CD4-positive, alpha-beta T cell treated with Interleukin-1 beta for 1 hour (primary cell): ENCODE measurements at regions not wholly inside any gene's neighbourhood (a gene's known extent, or its start where the extent isn't known, plus 50 kb on each side); places are given as distances from the start of the nearest gene placed in this dataset.

Experiments used
- DNase-seq, 2 donors: peaks; one replicate each; pipeline ENCODE4 v3.0.0-alpha.2; 2020 to 2022

GRCh38 chr15:87805117-87805820 is 451.3 kb downstream of the NTRK3 start:
- DNase-seq = no peak

- DNase-seq = no peak
Measured at GRCh38 chr15:87804451-87804850, 452.1 kb downstream of the NTRK3 start.

- DNase-seq = no peak
Measured at GRCh38 chr15:87799838-87800237, 456.7 kb downstream of the NTRK3 start.

GRCh38 chr15:87799428-87799827 is 457.1 kb downstream of the NTRK3 start:
- DNase-seq = no peak

GRCh38 chr15:87793725-87794124 is 462.8 kb downstream of the NTRK3 start:
- no peak for DNase-seq

GRCh38 chr15:87792250-87793040 is 464.1 kb downstream of the NTRK3 start:
- no peak for DNase-seq

- no peak for DNase-seq
Measured at GRCh38 chr15:87781959-87782625, 474.4 kb downstream of the NTRK3 start.

- DNase-seq = no peak
Measured at GRCh38 chr15:87779746-87780145, 476.8 kb downstream of the NTRK3 start.

GRCh38 chr15:87778358-87778757 is 478.2 kb downstream of the NTRK3 start:
- DNase-seq = no peak

- no peak for DNase-seq
Measured at GRCh38 chr15:87777054-87777561, 479.4 kb downstream of the NTRK3 start.

- DNase-seq = no peak
Measured at GRCh38 chr15:87767516-87767915, 489.0 kb downstream of the NTRK3 start.

- no peak for DNase-seq
Measured at GRCh38 chr15:87764461-87765240, 491.9 kb downstream of the NTRK3 start.

GRCh38 chr15:87763837-87764236 is 492.7 kb downstream of the NTRK3 start:
- no peak for DNase-seq

GRCh38 chr15:87761736-87762509 is 494.6 kb downstream of the NTRK3 start:
- peak; percentile 1 to 38 for DNase-seq

GRCh38 chr15:87760547-87761314 is 495.8 kb downstream of the NTRK3 start:
- no peak for DNase-seq

GRCh38 chr15:87758794-87759418 is 497.6 kb downstream of the NTRK3 start:
- DNase-seq = no peak

- DNase-seq = no peak
Measured at GRCh38 chr15:87757084-87757483, 499.5 kb downstream of the NTRK3 start.

- DNase-seq = no peak
Measured at GRCh38 chr15:87756072-87756471, 500.5 kb downstream of the NTRK3 start.

GRCh38 chr15:87755226-87755625 is 501.3 kb downstream of the NTRK3 start:
- DNase-seq = no peak

- no peak for DNase-seq
Measured at GRCh38 chr15:87753539-87753938, 503.0 kb downstream of the NTRK3 start.
